K562 (cell line): ENCODE measurements at regions not wholly inside any gene's neighbourhood (a gene's known extent, or its start where the extent isn't known, plus 50 kb on each side); places are given as distances from the start of the nearest gene placed in this dataset.

Experiments
- ATAC-seq: fragments of 200-7000 bp; cut with Tn5 transposase; 3 replicates; pipeline ENCODE4 v1.9.1; 2020; ENCODE audit warnings: moderate library complexity
- BruUV-seq: library from RNA; stranded (reverse); fragments of 400-500 nt; replicated peaks from 2 replicates; lab custom pipeline; 2021; lab: Mats Ljungman, UMichigan
- CTCF ChIA-PET: fragments of 300-600 bp; formaldehyde crosslinking; extraction: SDS; loops from one replicate; lab custom pipeline; 2021; ENCODE audit warnings: low intra/inter-chr PET ratio; lab: Yijun Ruan, JAX
- POLR2A ChIA-PET: fragments of 300-600, 350-650 bp; sonication (Branson Sonifier 250); formaldehyde crosslinking; extraction: SDS; loops from one replicate; lab custom pipeline; 2021; ENCODE audit warnings: antibody characterized with exemption, inconsistent platforms; lab: Yijun Ruan, JAX
- DNase-seq, 4 experiments: peaks; one replicate each; pipeline versions ENCODE4 v3.0.0 to v3.0.0-alpha.2; 2011 to 2018; ENCODE audit warnings: low spot score in 3 of 4, mixed read lengths in 3 of 4; ENCODE audit errors: extremely low read depth in 1 of 4
- FAIRE-seq: peaks from 2 replicates; lab custom pipeline; 2011; peaks lifted over from hg19 to GRCh38; lab: Jason Lieb, UNC
- H2AFZ ChIP-seq: 2 replicates; pipeline ENCODE4 v1.6.0; 2011; ENCODE audit warnings: low read depth, low read length, control low read depth, inconsistent platforms
- H3K27ac ChIP-seq: fragments of 200-600 bp; 3 replicates; pipeline ENCODE4 v1.8.0; 2011; ENCODE audit warnings: low read depth, mild to moderate bottlenecking, control low read depth, inconsistent platforms, low read length, moderate library complexity, mixed read lengths; ENCODE audit errors: extremely low read depth
- H3K27me3 ChIP-seq, 2 experiments: fragments of 300-600 bp in 1 of 2; 2 replicates in 1 of 2; 3 replicates in 1 of 2; pipeline versions ENCODE4 v1.6.0 to v1.8.0; 2011; ENCODE audit warnings: inconsistent platforms in 2 of 2, low read length in 2 of 2, mild to moderate bottlenecking in 1 of 2, mixed read lengths in 1 of 2, moderate library complexity in 1 of 2; ENCODE audit not compliant: control insufficient read depth in 2 of 2, insufficient read depth in 2 of 2
- H3K36me3 ChIP-seq: fragments of 300-600 bp; 3 replicates; pipeline ENCODE4 v1.8.0; 2011; ENCODE audit warnings: mild to moderate bottlenecking, low read length, inconsistent platforms; ENCODE audit not compliant: control insufficient read depth, insufficient read depth
- H3K4me1 ChIP-seq, 2 experiments: fragments of 200-600 bp in 1 of 2; replicated peaks in 1 of 2; 2 replicates in 1 of 2; 3 replicates in 1 of 2; pipeline versions ENCODE4 v1.5.1 to v1.8.0; 2011; ENCODE audit warnings: inconsistent platforms in 2 of 2, low read length in 2 of 2, mild to moderate bottlenecking in 1 of 2, mixed read lengths in 1 of 2, moderate library complexity in 1 of 2; ENCODE audit not compliant: control insufficient read depth in 2 of 2, insufficient read depth in 2 of 2
- H3K4me2 ChIP-seq: 2 replicates; pipeline ENCODE4 v1.6.1; 2011; ENCODE audit warnings: low read length, control low read depth, inconsistent platforms, mixed read lengths; ENCODE audit not compliant: insufficient read depth
- H3K4me3 ChIP-seq: fragments of 200-600 bp; sonication (generic), shearing (Covaris generic); 2 replicates; pipeline ENCODE4 v1.5.1; 2016; ENCODE audit warnings: control low read depth, inconsistent platforms
- H3K79me2 ChIP-seq: fragments of 200-600 bp; 3 replicates; pipeline ENCODE4 v1.8.0; 2011; ENCODE audit warnings: low read length, inconsistent platforms; ENCODE audit not compliant: control insufficient read depth, insufficient read depth
- H3K9ac ChIP-seq, 2 experiments: 2 replicates each; pipeline versions ENCODE4 v1.6.0 to v1.6.1; 2011; ENCODE audit warnings: low read depth in 2 of 2, low read length in 2 of 2, control low read depth in 1 of 2, inconsistent platforms in 1 of 2, mild to moderate bottlenecking in 1 of 2, mixed read lengths in 1 of 2; ENCODE audit not compliant: insufficient read depth in 1 of 2
- H3K9me1 ChIP-seq: one replicate; pipeline ENCODE4 v1.6.0; 2011; ENCODE audit warnings: inconsistent platforms, mild to moderate bottlenecking, low read length, moderate library complexity; ENCODE audit not compliant: control insufficient read depth, insufficient read depth
- H3K9me3 ChIP-seq: replicated peaks from 2 replicates; pipeline ENCODE4 v1.5.1; 2011; ENCODE audit warnings: low read depth, low read length, inconsistent platforms; ENCODE audit not compliant: control insufficient read depth, insufficient read depth
- H4K20me1 ChIP-seq: replicated peaks from 2 replicates; pipeline ENCODE4 v1.6.1; 2011; ENCODE audit warnings: low read length, inconsistent platforms, mixed read lengths; ENCODE audit not compliant: control insufficient read depth, insufficient read depth
- FOXK1 ChIP-seq: sonication (generic); formaldehyde crosslinking; IDR thresholded peaks from 2 replicates; pipeline ENCODE4 v1.8.0; 2022; ENCODE audit warnings: missing genetic modification reagents, mild to moderate bottlenecking, borderline replicate concordance
- GATAD2B ChIP-seq: fragments of 450-650 bp; IDR thresholded peaks from 2 replicates; pipeline ENCODE4 v1.6.1; 2017; ENCODE audit warnings: mild to moderate bottlenecking, borderline replicate concordance
- PCBP1 ChIP-seq: fragments of 200-400 bp; formaldehyde crosslinking; IDR thresholded peaks from 2 replicates; pipeline ENCODE4 v1.6.1; 2018; ENCODE audit warnings: mild to moderate bottlenecking, low read depth, low read length; ENCODE audit not compliant: poor library complexity, severe bottlenecking
- SIN3B ChIP-seq: fragments of 450-650 bp; IDR thresholded peaks from 2 replicates; pipeline ENCODE4 v1.6.1; 2017; ENCODE audit warnings: low read depth, mild to moderate bottlenecking, moderate library complexity
- WGBS: fragments of 100-300 bp; shearing (Covaris generic); methylation state at CpG from one replicate; pipeline ENCODE4 v1.1.6; 2016; ENCODE audit warnings: low coverage, mixed read lengths; ENCODE audit not compliant: insufficient coverage; ENCODE audit errors: missing lambda C conversion rate; 5-methylcytosine and 5-hydroxymethylcytosine counted together
- in situ Hi-C: fragments of 300-500 bp; cut with MboI; formaldehyde crosslinking; loops from 4 replicates; pipeline ENCODE4 v1.15.0; 2018; ENCODE audit warnings: inconsistent platforms, mixed read lengths
- intact Hi-C: fragments of 100-400 bp; cut with micrococcal nuclease; formaldehyde crosslinking; loops from 2 replicates; pipeline ENCODE4 v1.14.2; 2022
- TF ChIP-seq, protein P1 (sequence below): fragments of 450-650 bp; IDR thresholded peaks from 2 replicates; pipeline ENCODE4 v1.6.1; 2016; ENCODE audit warnings: antibody characterized with exemption
- TF ChIP-seq, protein P2 (sequence below): IDR thresholded peaks from 2 replicates; pipeline ENCODE4 v1.6.1; 2016; ENCODE audit warnings: missing genetic modification characterization, missing compliant biosample characterization
- TF ChIP-seq, protein P3 (sequence below): fragments of 250-450 bp; sonication (Bioruptor Pico); IDR thresholded peaks from 2 replicates; pipeline ENCODE4 v1.4.0; 2020; ENCODE audit warnings: mild to moderate bottlenecking, moderate library complexity
- TF ChIP-seq, protein P4 (sequence below): sonication (generic); formaldehyde crosslinking; IDR thresholded peaks from 2 replicates; pipeline ENCODE4 v1.8.1; 2022; ENCODE audit warnings: missing genetic modification reagents

DNA sequence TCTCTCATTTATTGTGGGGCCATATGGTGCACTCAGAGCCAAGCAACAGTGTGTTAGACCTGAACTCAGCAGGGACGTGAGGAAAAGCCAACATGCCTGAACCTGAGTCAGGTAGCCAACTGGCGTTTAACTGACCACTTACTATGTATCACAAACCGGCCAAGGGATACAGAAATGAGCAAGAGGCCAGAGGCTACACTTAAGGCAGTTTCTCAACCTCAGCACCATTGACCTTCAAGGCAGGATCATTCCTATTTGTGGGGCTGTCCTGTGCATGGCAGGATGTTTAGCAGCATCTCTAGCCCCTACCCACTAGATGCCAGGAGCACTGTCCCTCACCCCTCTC, 103.5 kb upstream of the NANOS1 start:
- no peak overlapping the region for H3K27ac ChIP-seq
- no peaks in the 10 kb centered on the region for H3K9me1 ChIP-seq
- ATAC-seq (no peak), FAIRE-seq (no peak), DNase-seq (no peak)
- H3K27me3 ChIP-seq = peaks cover 2 to 26% of the 10 kb centered on the region in 2 experiments; a peak in 4 of 5 replicates
- TF ChIP-seq, protein P1, sequence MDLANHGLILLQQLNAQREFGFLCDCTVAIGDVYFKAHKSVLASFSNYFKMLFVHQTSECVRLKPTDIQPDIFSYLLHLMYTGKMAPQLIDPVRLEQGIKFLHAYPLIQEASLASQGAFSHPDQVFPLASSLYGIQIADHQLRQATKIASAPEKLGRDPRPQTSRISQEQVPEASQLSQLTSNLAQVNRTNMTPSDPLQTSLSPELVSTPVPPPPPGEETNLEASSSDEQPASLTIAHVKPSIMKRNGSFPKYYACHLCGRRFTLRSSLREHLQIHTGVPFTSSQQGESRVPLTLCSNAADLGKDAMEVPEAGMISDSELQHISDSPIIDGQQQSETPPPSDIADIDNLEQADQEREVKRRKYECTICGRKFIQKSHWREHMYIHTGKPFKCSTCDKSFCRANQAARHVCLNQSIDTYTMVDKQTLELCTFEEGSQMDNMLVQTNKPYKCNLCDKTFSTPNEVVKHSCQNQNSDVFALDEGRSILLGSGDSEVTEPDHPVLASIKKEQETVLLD = no peak
- ChIA-PET POLR2A (no interaction called here), CTCF (no interaction called here)
- WGBS = 0% methylated on average over 3 of the region's 3 CpGs
- no peaks in the 10 kb centered on the region for H4K20me1 ChIP-seq
- no peak overlapping the region for H2AFZ ChIP-seq
- H3K4me3 ChIP-seq = no peak overlapping the region
- H3K79me2 ChIP-seq = no peaks in the 10 kb centered on the region
- H3K4me1 ChIP-seq = no peaks in the 10 kb centered on the region
- H3K36me3 ChIP-seq = no peaks in the 10 kb centered on the region
- no peaks in the 10 kb centered on the region for H3K9me3 ChIP-seq
- intact Hi-C loops (no loop called here), in situ Hi-C loops (no loop called here)
- no peak overlapping the region for H3K9ac ChIP-seq
- no peak overlapping the region for H3K4me2 ChIP-seq
- no TSS peak for BruUV-seq

DNA sequence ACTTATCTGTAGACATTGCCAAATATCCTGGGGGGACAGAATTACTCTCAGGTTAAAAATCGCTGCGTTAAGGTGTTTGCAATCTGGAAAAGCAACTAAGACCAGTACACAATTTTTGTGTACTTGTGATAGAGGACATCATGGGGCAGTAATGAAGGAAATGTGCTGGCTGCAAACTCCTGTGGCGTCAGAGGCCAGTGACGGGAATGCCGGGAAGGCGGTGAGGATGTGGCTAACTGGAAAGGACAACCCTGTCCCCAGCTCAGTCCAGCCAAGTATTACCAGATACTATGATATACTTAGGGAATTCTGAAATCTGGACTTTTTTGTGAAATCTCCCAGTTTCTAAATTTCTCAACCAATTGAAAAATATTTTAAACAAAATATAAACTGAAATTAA, 103.1 kb upstream of the NANOS1 start:
- in situ Hi-C loops = no loop called here
- intact Hi-C loops = no loop called here
- CTCF ChIA-PET = no interaction called here
- H3K9me3 ChIP-seq = no peaks in the 10 kb centered on the region
- no peak for DNase-seq
- H3K27ac ChIP-seq = no peak overlapping the region
- H3K4me3 ChIP-seq = no peak overlapping the region
- 0% methylated on average over 6 of the region's 6 CpGs for WGBS
- no peak overlapping the region for H3K4me2 ChIP-seq
- no peak overlapping the region for H2AFZ ChIP-seq
- BruUV-seq = no TSS peak
- H3K4me1 ChIP-seq = no peaks in the 10 kb centered on the region
- no peaks in the 10 kb centered on the region for H4K20me1 ChIP-seq
- no peaks in the 10 kb centered on the region for H3K36me3 ChIP-seq
- no peak overlapping the region for H3K9ac ChIP-seq
- POLR2A ChIA-PET = no interaction called here
- FAIRE-seq = no peak
- peaks cover 2 to 22% of the 10 kb centered on the region in 2 experiments; a peak in 4 of 5 replicates for H3K27me3 ChIP-seq
- no peaks in the 10 kb centered on the region for H3K9me1 ChIP-seq
- no peaks in the 10 kb centered on the region for H3K79me2 ChIP-seq
- ATAC-seq = no peak
- TF ChIP-seq GATAD2B = no peak
- TF ChIP-seq, protein P2, sequence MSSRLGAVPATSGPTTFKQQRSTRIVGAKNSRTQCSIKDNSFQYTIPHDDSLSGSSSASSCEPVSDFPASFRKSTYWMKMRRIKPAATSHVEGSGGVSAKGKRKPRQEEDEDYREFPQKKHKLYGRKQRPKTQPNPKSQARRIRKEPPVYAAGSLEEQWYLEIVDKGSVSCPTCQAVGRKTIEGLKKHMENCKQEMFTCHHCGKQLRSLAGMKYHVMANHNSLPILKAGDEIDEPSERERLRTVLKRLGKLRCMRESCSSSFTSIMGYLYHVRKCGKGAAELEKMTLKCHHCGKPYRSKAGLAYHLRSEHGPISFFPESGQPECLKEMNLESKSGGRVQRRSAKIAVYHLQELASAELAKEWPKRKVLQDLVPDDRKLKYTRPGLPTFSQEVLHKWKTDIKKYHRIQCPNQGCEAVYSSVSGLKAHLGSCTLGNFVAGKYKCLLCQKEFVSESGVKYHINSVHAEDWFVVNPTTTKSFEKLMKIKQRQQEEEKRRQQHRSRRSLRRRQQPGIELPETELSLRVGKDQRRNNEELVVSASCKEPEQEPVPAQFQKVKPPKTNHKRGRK (tag) = no peak
- TF ChIP-seq, protein P3, sequence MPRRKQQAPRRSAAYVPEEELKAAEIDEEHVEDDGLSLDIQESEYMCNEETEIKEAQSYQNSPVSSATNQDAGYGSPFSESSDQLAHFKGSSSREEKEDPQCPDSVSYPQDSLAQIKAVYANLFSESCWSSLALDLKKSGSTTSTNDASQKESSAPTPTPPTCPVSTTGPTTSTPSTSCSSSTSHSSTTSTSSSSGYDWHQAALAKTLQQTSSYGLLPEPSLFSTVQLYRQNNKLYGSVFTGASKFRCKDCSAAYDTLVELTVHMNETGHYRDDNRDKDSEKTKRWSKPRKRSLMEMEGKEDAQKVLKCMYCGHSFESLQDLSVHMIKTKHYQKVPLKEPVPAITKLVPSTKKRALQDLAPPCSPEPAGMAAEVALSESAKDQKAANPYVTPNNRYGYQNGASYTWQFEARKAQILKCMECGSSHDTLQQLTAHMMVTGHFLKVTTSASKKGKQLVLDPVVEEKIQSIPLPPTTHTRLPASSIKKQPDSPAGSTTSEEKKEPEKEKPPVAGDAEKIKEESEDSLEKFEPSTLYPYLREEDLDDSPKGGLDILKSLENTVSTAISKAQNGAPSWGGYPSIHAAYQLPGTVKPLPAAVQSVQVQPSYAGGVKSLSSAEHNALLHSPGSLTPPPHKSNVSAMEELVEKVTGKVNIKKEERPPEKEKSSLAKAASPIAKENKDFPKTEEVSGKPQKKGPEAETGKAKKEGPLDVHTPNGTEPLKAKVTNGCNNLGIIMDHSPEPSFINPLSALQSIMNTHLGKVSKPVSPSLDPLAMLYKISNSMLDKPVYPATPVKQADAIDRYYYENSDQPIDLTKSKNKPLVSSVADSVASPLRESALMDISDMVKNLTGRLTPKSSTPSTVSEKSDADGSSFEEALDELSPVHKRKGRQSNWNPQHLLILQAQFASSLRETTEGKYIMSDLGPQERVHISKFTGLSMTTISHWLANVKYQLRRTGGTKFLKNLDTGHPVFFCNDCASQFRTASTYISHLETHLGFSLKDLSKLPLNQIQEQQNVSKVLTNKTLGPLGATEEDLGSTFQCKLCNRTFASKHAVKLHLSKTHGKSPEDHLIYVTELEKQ (CRISPR knock-in tag) = no peak
- TF ChIP-seq, protein P4, sequence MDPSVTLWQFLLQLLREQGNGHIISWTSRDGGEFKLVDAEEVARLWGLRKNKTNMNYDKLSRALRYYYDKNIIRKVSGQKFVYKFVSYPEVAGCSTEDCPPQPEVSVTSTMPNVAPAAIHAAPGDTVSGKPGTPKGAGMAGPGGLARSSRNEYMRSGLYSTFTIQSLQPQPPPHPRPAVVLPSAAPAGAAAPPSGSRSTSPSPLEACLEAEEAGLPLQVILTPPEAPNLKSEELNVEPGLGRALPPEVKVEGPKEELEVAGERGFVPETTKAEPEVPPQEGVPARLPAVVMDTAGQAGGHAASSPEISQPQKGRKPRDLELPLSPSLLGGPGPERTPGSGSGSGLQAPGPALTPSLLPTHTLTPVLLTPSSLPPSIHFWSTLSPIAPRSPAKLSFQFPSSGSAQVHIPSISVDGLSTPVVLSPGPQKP (CRISPR knock-in tag) = no peak
- TF ChIP-seq PCBP1 = no peak
- TF ChIP-seq SIN3B = no peak
- TF ChIP-seq FOXK1 (CRISPR knock-in tag) = no peak
